ENCODE measurements at regions not wholly inside any gene's neighbourhood (a gene's known extent, or its start where the extent isn't known, plus 50 kb on each side); places are given as distances from the start of the nearest gene placed in this dataset.
A peak's percentile ranks its signal among the peaks of the same experiment; 100 is the strongest.
"Not testable (repeated sequence)": the region's sequence is repeated elsewhere in the genome, so short reads cannot be mapped to it uniquely, and the experiment has no call there.

GRCh38 chr5:144773628-144774027 lies 603.0 kb downstream of the KCTD16 start:
- no peak for DNase-seq (ENCODE audit: low read depth in 4 of 4, low spot score in 2 of 4)

DNA sequence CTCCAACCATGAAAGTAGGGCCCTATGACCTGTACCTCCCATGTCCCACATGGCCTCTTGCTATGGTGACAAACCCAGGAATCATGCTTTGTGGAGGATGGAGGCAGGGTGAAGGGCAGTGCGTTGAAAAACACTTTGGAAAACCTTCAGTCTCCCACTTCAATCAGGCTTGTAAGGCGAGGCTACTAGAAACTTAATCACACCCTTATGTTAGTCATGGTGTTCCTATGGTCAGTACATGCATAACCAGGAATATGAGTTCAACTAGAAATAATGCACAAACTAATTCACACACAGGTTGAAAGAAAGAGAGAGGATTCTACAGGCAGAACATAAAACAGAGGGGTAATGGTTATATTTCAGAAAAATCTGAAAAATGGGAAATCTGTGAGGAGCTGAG lies 601.1 kb downstream of the KCTD16 start:
- DNase-seq (ENCODE audit: low read depth in 4 of 4, low spot score in 2 of 4) = no peak

- no peak for DNase-seq (ENCODE audit: low read depth in 4 of 4, low spot score in 2 of 4)
Measured at GRCh38 chr5:144742361-144742760, 571.7 kb downstream of the KCTD16 start.

- DNase-seq (ENCODE audit: low read depth in 4 of 4, low spot score in 2 of 4) = no peak
Measured at GRCh38 chr5:144731786-144732185, 561.1 kb downstream of the KCTD16 start.

DNA sequence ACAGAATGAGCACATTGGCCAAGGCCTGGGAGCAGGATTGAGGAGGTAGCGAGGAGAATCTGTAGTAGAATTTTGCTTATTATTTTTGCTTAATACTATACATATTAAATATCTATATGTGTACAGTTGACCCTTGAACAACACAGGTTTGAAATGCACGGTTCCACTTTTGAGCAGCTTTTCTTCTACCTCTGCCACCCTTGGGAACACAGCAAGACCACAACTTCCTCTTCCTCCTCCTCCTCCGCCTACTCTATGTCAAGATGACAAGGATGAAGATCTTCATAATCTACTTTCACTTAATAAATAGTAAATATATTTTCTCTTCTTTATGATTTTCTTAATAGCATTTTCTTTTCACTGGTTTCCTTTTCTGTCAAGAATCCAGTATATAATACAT lies 541.4 kb downstream of the KCTD16 start:
- no peak for DNase-seq (ENCODE audit: low read depth in 4 of 4, low spot score in 2 of 4)

DNA sequence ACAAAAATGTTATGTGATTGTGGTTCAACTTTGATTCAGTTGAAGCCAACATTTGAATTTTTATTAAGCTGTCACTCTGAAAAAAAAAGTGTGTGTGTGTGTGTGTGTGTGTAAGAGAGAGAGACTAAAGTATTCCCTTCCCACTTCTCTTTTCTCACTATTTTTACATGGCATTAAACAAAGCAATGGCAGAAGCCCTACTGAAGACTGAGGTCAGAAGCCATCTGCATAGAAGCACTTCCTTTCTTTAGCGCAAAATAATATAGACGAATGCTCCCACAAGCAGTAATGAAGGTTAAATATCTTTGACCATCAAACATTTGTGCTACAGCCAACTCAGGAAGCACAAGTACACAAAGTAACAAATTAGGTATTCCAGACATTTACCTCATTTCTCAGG lies 540.5 kb downstream of the KCTD16 start:
- DNase-seq (ENCODE audit: low read depth in 4 of 4, low spot score in 2 of 4) = no peak

DNA sequence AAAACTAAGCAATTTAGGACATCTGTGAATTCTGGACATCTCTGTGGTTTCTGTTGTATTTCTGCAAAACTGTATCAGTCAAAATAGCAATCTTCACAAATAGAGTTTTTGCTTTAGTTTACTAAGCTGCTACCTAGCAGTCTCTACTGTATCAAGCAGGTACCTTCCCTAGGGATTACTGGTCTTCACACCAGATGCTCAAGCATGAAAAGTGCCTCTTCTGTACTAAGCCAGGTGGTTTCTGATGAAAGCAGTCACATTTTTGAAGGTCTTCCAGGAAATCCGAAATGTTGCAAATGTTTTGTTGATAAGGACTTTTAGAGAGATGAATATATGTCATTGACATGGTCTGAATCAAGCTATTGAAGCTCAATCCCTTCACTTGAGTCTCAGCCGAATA lies 540.0 kb downstream of the KCTD16 start:
- DNase-seq (ENCODE audit: low read depth in 4 of 4, low spot score in 2 of 4) = no peak

DNA sequence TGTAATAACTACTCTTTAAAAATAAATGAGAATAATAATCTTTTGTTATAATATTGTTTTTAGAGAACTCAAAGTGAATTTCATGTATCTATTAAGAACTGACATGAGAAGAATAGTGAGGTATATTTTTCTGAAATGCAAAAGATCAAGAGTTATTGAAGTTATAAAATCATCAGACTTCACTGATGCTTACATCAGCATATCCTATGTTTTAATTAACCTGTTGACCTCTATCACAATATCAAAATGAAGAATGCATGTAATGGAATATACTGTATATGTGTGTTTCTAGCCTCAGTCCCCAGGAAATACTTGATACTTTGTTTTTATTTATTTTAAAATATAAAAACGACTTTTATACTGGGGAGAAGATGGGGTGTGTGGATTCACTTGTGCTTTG lies 533.1 kb downstream of the KCTD16 start:
- DNase-seq (ENCODE audit: low read depth in 4 of 4, low spot score in 2 of 4) = no peak

DNA sequence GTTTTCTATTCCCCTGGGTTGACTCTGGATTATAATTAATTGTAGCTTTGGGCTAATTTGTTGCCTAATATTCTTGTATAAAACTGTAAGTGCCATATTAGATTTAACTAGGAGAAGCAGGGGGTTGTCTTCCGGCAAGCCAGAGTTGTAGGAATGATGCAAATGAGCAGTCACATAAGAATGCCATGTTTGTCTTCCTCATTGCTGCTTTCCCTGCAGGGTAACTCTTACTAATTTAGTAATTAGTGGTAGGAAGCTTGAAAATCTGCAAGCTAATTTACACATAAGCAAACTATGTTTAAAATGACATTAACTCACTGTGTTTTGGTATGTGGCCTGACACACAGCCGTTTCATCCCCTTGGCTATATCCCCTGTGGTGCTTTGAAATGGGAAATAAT lies 527.8 kb downstream of the KCTD16 start:
- DNase-seq (ENCODE audit: low read depth in 4 of 4, low spot score in 2 of 4) = no peak

DNA sequence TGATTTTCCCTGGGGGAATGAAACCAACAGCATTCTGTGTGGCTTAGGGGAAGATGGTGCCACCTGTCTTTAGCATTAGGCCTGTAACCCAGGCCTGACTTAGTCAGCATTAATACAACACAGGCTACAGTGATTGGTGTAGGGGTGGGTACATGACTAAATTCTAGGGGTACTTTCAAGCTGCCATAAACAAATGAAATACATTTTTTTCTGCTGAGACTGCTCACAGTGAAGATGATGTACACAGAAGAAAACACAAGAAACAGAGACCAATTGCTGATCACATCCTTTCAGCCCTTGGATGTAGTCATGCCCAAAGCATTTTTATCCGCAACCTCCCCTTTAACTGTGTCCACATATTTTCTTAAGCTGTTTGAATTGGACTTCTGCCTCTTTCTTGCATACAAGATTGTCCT lies 527.2 kb downstream of the KCTD16 start:
- DNase-seq (ENCODE audit: low read depth in 4 of 4, low spot score in 2 of 4) = no peak

DNA sequence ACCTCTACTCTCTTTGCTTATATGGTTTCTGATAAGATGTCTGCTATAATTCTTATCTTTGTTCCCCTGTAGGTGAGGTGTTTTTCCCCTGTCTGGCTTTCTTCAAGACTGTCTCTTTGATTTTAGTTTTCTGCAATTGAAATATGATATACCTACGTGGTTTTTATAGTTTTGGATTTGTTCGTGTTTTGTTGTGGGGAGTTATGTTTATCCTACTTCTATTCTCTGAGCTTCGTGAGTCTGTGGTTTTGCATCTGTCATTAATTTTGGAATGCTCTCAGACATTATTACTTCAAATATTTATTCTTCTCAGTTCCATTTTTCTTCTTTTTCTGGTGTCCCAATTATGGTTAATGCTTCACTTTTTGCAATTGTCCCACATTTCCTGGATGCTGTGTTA lies 521.3 kb downstream of the KCTD16 start:
- no peak for DNase-seq (ENCODE audit: low read depth in 4 of 4, low spot score in 2 of 4)

DNA sequence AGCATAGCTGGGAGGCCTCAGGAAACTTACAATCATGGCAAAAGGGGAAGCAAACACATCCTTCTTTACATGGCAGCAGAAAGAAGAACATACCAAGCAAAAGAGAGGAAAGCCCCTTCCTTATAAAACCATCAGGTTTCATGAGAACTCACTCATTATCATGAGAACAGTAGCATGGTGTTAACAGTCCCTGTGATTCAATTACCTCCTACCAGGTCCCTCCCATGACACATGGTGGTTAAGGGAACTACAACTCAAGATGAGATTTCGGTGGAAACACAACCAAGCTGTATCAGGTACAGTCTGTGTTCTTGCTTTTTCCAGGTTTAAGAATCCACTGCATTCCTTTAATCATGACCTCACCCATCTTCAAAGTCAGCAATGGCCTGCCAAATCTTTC lies 514.2 kb downstream of the KCTD16 start:
- no peak for DNase-seq (ENCODE audit: low read depth in 4 of 4, low spot score in 2 of 4)

DNA sequence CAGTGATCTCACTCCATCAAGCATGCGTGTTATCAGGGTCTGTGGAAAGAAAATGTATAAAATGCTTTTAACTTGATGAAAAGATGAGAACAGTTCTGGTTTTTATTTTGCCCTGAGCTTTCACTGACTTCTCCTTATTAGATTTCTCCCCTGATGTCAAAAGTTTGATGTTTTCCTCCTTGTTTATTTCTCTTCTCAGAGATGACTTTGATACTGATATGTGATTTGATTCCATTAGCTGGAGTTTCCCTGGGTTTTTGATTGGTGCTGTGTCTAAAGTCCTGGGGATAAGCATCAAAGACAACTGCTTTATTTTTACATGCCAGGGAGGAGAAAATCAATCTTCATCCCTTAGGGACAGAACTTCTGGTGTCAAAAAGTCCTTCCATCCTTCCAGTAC lies 510.0 kb downstream of the KCTD16 start:
- DNase-seq (ENCODE audit: low read depth in 4 of 4, low spot score in 2 of 4) = no peak

DNA sequence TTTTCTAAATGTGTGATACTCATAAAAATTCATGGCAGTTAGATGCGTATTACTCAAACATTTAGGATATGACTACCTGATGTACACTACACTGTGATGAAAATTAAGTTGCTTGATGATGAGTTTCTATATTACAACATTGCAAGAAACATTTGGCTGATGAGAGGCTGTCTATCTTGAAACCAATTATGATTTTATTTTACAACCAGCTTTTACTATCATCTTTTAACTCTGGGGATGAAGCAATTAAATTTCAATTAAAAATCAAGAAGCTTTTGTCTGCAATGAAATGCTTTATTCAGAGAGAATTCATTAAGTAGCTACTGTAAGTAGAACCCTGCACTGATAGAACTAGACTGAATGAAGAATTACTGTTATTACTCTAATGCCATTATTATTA lies 500.4 kb downstream of the KCTD16 start:
- no peak for DNase-seq (ENCODE audit: low read depth in 4 of 4, low spot score in 2 of 4)

DNA sequence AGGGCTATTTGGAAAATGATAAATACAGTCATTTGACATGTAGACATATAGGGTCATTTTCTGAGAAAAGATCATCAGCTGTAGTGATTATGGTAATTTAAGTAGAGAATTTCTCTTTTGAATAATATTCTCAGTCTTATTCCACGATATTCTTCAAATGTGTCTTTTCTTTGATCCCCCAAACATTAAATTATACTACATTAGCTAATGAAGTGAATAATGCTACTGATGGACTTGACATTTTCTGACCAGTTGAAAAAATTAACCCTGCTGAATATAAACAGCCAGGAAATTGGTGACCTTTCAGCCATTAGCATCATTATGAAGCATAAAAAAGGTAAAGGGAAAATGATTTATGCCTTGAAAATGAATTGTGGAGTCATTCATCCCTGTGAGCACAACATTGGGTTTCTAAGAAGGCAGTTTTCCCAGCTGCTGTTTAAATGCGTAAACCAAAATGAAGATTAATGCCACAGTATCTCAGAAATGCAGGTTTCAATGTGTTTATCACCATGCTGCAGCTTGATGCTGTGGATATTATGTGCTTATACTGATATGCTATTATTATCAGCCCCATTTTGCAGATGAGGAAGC lies 489.1 kb downstream of the KCTD16 start:
- DNase-seq (ENCODE audit: low read depth in 4 of 4, low spot score in 2 of 4) = no peak

- no peak for DNase-seq (ENCODE audit: low read depth in 4 of 4, low spot score in 2 of 4)
Measured at GRCh38 chr5:144644317-144644716, 473.6 kb downstream of the KCTD16 start.

GRCh38 chr5:144638787-144639186 lies 468.1 kb downstream of the KCTD16 start:
- no peak for DNase-seq (ENCODE audit: low read depth in 4 of 4, low spot score in 2 of 4)

- DNase-seq (ENCODE audit: low read depth in 4 of 4, low spot score in 2 of 4) = no peak
Measured at GRCh38 chr5:144634138-144634537, 463.5 kb downstream of the KCTD16 start.

- DNase-seq (ENCODE audit: low read depth in 4 of 4, low spot score in 2 of 4) = peak in 2 of 4 donors; percentile 13 to 19
Measured at GRCh38 chr5:144598451-144599068, 427.9 kb downstream of the KCTD16 start.

DNA sequence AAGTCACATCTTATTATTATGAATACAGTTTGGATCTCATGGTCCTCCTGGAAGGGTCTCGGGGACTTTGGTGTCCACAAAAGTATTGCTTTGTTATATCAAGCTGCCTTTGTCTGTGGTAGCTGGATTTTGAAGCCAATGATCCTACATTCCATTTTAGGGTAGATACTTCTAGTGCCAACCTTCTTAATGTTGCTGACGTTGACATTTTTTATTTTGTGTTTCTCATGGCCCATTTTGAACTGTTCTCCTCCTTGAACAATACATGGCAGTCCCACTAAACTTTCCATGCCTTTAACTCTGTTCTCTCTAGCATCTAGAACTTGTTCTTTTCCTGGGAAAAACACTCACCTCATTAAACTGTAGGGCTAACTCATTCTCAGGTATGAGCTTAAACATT lies 425.8 kb downstream of the KCTD16 start:
- no peak for DNase-seq (ENCODE audit: low read depth in 4 of 4, low spot score in 2 of 4)

- DNase-seq (ENCODE audit: low read depth in 4 of 4, low spot score in 2 of 4) = no peak
Measured at GRCh38 chr5:144594919-144595318, 424.2 kb downstream of the KCTD16 start.

GRCh38 chr5:144594234-144594633 lies 423.6 kb downstream of the KCTD16 start:
- not testable (repeated sequence) for DNase-seq (ENCODE audit: low read depth in 4 of 4, low spot score in 2 of 4)

- DNase-seq (ENCODE audit: low read depth in 4 of 4, low spot score in 2 of 4) = peak in 2 of 4 donors; percentile 21 to 29
Measured at GRCh38 chr5:144585681-144586080, 415.0 kb downstream of the KCTD16 start.
